ENCODE measurements at regions not wholly inside any gene's neighbourhood (a gene's known extent, or its start where the extent isn't known, plus 50 kb on each side); places are given as distances from the start of the nearest gene placed in this dataset.

DNA sequence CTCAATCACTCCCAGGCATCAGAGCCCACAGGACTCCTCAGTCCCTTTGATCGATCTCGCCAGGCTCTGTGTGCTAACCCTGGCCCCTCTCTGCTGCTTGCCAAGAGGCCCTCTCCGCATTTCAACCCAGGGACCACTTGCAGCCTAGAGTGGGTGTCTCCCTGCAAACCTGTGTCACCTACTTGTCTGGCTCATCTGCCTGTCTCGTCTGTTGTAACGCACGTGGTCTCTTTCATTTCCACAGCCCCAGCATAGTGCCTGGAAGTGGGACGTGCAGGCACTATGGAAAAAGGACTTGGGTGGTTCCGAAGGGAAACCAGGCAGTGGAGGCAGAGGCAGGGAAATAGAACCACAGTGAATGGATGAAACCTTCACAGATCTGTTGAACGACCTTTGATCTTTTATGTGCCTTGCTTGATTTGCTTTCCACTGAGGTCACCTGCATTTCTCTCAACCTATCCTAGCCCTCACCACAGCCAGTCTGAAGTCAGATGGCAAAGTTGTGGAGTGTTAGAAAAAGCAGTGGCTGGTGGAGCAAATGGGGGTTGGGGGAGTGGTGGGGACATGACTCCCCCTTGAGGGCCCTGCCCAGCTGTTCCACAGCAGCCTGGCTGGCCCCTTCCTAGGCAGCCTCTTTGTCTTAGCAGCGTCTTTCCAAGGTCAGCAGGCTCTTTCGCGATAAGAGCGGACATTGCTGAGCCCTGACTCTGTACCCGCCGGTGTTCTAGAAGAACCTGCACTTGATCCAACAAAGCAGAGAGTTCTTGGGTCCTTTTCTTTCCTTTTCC lies 55.8 kb upstream of the TAGAP start:
- no peak for DNase-seq (ENCODE audit: extremely low read depth, low read depth)

DNA sequence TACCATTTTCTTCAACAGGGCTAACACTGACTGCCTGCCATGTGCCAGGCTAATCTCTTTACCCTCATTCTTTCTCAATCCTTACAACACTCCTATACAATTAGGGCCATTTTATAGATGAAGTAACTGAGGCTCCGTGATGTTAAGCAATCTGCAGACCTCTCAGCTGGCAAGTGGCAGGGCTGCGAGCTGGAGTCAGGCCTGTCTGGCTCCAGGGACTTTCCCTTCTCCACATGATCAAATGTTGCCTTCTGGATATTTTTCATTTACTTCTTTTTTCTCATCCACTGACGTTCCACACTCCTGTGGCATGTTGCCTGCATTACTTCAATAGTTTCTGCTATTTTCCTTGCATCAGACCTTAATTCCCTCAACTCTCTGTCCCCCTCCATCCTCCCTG lies 55.2 kb upstream of the TAGAP start:
- DNase-seq (ENCODE audit: extremely low read depth, low read depth) = no peak

DNA sequence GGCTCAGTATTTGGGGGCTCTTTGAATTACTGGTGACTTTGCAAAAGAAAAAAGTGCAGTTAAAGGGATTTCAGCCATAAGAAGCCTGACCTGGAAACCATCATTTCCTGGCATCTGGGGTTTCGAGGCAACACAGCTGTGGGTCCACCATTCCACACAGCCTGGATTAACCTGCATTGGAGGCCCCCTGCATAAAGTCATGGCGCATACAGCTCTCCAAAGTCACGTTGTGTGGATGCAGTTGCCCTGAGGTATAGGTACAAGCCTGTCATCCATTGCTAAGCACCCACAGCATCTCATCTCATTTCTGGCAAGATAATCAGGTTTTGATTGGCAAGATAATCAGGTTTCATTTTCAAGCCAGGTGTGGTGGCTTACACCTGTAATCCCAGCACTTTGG lies 54.5 kb upstream of the TAGAP start:
- DNase-seq (ENCODE audit: extremely low read depth, low read depth) = no peak

DNA sequence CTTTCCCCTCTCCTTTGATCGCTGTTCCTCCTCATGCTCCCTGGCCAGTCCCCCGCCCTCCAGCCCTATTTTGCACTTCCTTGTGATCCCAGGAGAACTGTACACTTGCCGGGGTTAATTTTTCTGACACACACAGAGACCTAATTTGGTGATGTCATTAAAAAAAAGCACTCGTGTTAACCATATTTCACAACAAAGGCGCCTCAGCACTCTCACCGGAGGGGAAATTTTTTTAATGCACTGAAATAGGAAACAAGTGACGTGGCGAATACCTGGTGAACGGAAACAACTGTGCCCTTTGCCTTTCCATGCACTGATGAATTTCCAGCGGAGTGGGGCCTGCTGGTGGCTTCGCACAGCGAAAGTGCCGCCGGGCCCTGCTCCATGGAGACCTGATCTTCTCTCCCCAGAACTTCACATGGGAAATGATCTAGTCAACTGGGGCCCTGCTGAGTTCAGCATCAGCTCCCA lies 53.9 kb upstream of the TAGAP start:
- DNase-seq (ENCODE audit: extremely low read depth, low read depth) = no peak

DNA sequence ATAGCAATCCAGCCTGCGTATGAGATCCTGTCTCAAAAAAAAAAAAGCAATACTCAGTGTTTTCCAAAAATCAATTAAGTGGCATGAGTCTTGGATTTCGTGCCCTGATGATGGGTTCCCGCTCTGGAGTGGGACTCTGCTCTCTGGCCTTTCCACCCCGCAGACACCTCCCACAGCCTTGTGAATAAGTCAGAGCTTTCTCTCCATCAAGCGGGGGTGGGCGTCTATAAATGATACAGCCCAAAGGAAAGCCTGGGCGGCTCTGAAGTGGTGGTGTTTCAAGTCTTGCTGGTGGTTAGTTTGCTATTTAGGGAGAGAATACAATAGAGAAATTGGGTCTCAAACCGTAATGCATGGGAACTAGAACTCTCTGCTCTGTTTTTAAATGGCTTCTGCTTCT lies 52.5 kb upstream of the TAGAP start:
- DNase-seq (ENCODE audit: extremely low read depth, low read depth) = no peak

DNA sequence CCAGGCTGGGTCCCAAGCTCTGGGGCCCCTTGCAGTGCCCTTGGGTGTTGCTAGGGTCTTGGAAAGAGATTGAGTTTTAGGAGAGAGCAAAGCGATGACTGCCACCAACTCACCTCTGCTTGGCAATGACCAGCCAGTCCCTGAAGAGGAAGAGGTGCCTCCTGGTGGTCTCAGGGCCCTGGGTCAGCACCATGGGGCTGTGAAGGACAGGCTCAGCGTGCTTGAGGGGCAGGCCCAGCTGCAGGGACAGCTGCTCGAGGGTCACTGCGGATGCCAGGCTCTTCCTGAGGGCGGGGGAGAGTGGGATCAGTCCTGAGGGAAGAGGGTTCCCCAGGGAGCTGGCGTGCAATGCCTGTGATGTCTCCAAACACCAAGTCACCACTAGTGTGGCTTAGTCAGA lies 50.8 kb upstream of the TAGAP start:
- DNase-seq (ENCODE audit: extremely low read depth, low read depth) = no peak

DNA sequence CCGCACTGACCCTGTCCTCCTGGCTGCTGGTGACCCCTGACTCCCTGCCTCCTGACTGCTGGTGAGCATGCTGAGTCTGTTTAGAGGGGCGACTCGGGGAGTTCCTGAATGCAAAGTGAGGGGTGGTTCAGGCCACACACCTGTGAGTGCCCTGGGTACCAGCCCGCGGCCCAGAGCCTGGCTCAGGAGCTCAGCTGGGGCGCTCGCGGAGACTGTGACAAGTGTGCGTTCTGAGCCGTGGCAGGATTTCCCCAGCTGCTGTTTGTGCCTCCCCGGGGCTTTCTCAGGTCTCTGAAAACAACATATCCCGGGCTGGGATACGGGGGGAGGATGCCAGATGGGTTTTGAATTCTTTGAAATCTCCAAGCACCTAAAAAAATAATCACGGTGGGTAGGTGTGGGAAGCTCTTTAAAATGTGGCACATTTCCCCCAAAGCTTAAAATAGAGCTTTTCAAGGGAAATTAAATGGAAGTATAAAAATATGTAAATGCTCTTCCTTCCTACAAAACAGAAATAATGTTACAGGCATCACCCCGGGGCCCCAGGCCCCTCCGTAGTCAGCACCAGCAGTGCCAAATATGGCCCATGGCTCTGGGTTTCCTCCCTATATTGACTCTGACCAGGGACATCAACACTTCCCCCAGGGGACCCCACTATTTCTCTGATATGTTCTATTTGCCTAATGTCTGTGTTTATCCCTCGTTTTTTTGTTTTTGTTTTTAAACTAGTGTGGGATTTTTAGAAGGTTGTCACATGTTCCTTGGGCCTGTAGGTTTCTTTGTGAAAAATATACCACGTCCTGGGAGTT lies 49.9 kb upstream of the TAGAP start:
- no peak for DNase-seq (ENCODE audit: extremely low read depth, low read depth)

All from NCI-H460 (cell line).